Endothelial cell (in vitro differentiated cells): ENCODE measurements at regions not wholly inside any gene's neighbourhood (a gene's known extent, or its start where the extent isn't known, plus 50 kb on each side); places are given as distances from the start of the nearest gene placed in this dataset.

Experiments
- DNase-seq: peaks from one replicate; pipeline ENCODE4 v3.0.0; 2021; ENCODE audit warnings: low spot score
- H3K27ac Mint-ChIP-seq: one replicate; pipeline ENCODE4 v1.8.0; 2021; ENCODE audit warnings: mixed read lengths, inconsistent platforms; ENCODE audit not compliant: unreplicated experiment
- H3K27me3 Mint-ChIP-seq: one replicate; pipeline ENCODE4 v1.8.0; 2021; ENCODE audit warnings: mild to moderate bottlenecking, moderate library complexity, mixed read lengths, inconsistent platforms; ENCODE audit not compliant: unreplicated experiment
- H3K36me3 Mint-ChIP-seq: one replicate; pipeline ENCODE4 v1.8.0; 2021; ENCODE audit warnings: mild to moderate bottlenecking, low read depth, mixed read lengths, inconsistent platforms; ENCODE audit not compliant: unreplicated experiment
- H3K4me1 Mint-ChIP-seq: one replicate; pipeline ENCODE4 v1.8.0; 2021; ENCODE audit warnings: mild to moderate bottlenecking, mixed read lengths, inconsistent platforms; ENCODE audit not compliant: unreplicated experiment
- H3K4me3 Mint-ChIP-seq: one replicate; pipeline ENCODE4 v1.8.0; 2021; ENCODE audit warnings: mild to moderate bottlenecking, mixed read lengths, inconsistent platforms; ENCODE audit not compliant: unreplicated experiment
- H3K9me3 Mint-ChIP-seq: one replicate; pipeline ENCODE4 v1.8.0; 2021; ENCODE audit warnings: mixed read lengths, inconsistent platforms; ENCODE audit not compliant: unreplicated experiment
- CTCF ChIP-seq: fragments of 200-600 bp; sonication (generic); IDR thresholded peaks from one replicate; pipeline ENCODE4 v1.5.0; 2021; ENCODE audit warnings: antibody characterized with exemption; ENCODE audit not compliant: unreplicated experiment

- Mint-ChIP-seq H3K27ac (no peak overlapping the region), H3K36me3 (no peaks in the 10 kb centered on the region), H3K4me3 (no peak overlapping the region), H3K4me1 (no peaks in the 10 kb centered on the region), H3K9me3 (no peaks in the 10 kb centered on the region), H3K27me3 (no peaks in the 10 kb centered on the region)
- TF ChIP-seq CTCF, result no peak
- DNase-seq, result no peak
These were observed 395.1 kb upstream of the PAPPA start for GRCh38 chr9:115758441-115758840.

DNA sequence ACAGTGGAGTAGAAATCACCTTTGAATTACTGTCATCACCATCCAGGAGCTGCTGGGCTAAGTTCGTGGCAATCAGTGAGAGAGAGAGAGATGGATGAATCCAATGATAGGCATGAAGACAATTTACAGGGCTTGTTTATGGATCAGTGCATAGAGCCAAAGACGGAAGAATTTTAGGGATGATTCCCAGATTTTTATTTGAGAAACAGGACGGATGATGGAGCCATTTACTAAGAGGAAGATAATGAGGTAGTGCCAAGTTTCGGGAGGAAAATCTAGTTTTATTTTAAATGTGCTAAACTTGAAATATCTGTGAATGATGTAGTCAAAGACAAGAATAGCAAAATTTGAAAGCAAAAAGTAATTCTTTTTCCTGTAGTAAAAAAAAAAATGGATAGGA is 394.2 kb upstream of the PAPPA start:
- no peaks in the 10 kb centered on the region for H3K36me3 Mint-ChIP-seq
- no peak overlapping the region for H3K27ac Mint-ChIP-seq
- H3K4me1 Mint-ChIP-seq, result no peaks in the 10 kb centered on the region
- no peak for DNase-seq
- H3K4me3 Mint-ChIP-seq, result no peak overlapping the region
- no peaks in the 10 kb centered on the region for H3K27me3 Mint-ChIP-seq
- H3K9me3 Mint-ChIP-seq, result no peaks in the 10 kb centered on the region
- TF ChIP-seq CTCF, result no peak

DNA sequence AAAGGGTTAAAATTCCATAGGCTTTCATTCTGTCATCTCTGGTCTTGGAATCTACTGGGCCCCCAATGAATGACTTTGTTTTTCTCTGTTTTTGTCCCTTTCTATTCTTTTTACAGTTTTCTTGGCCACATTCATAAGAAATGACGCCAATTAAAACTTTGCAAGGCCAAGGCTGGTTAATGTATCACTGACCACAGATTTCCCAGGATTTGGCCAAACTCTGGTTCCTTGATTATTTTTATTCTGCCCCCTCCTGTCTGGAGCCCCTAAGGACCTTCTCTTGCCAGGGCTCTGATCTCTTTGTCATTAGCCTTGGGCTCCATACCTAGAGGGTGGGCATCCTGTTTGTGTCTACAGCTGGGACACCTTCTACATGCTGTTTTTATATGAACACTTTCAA is 388.9 kb upstream of the PAPPA start:
- no peak for TF ChIP-seq CTCF
- Mint-ChIP-seq H3K4me1 (no peaks in the 10 kb centered on the region), H3K9me3 (no peaks in the 10 kb centered on the region), H3K27me3 (no peaks in the 10 kb centered on the region), H3K4me3 (no peak overlapping the region), H3K27ac (no peak overlapping the region), H3K36me3 (no peaks in the 10 kb centered on the region)
- no peak for DNase-seq

GRCh38 chr9:115765060-115765459 is 388.5 kb upstream of the PAPPA start:
- H3K27ac Mint-ChIP-seq, result no peak overlapping the region
- H3K4me1 Mint-ChIP-seq, result no peaks in the 10 kb centered on the region
- no peak for DNase-seq
- H3K36me3 Mint-ChIP-seq, result no peaks in the 10 kb centered on the region
- no peak overlapping the region for H3K4me3 Mint-ChIP-seq
- H3K27me3 Mint-ChIP-seq, result no peaks in the 10 kb centered on the region
- no peak for TF ChIP-seq CTCF
- H3K9me3 Mint-ChIP-seq, result no peaks in the 10 kb centered on the region

DNA sequence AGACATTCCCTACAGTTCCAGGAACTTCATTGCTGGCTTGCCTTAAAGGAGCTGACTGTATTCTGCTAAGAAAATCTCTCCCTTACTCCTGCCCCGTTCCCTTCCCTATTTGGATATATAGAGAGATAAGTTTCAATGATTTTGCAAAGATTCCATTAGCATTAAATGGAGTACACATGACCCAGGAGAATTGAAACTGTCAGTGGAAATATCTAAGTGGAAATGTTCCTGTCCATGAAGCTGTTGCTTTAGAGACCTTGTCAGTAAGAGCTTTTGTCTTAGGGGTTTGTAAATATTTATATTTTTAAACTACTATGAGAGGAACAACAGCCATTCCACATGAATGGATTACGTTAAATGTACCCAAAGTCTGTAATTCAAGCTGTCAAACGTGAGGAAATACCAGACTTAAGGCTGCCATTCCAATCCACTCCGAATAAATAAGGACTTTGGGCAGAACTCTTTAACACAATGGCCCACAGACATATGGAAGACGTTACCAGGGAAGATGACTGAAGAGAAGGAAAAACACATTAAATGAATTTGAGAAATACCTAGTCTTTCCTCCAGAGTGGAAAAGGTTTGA is 387.1 kb upstream of the PAPPA start:
- DNase-seq, result no peak
- no peaks in the 10 kb centered on the region for H3K4me1 Mint-ChIP-seq
- TF ChIP-seq CTCF, result no peak
- H3K27ac Mint-ChIP-seq, result no peak overlapping the region
- H3K9me3 Mint-ChIP-seq, result no peaks in the 10 kb centered on the region
- no peaks in the 10 kb centered on the region for H3K36me3 Mint-ChIP-seq
- H3K27me3 Mint-ChIP-seq, result no peaks in the 10 kb centered on the region
- H3K4me3 Mint-ChIP-seq, result no peak overlapping the region
